Hepatocyte (in vitro differentiated cells): ENCODE measurements at regions not wholly inside any gene's neighbourhood (a gene's known extent, or its start where the extent isn't known, plus 50 kb on each side); places are given as distances from the start of the nearest gene placed in this dataset.

ENCODE experiments used
- EZH2 ChIP-seq: fragments of 200-600 bp; sonication (generic); IDR thresholded peaks from 2 replicates; pipeline ENCODE4 v1.6.1; 2016; ENCODE audit warnings: antibody characterized with exemption, mild to moderate bottlenecking, borderline replicate concordance
- TF ChIP-seq, protein P1 (sequence below): fragments of 200-600 bp; sonication (generic); IDR thresholded peaks from 2 replicates; pipeline ENCODE4 v1.5.1; 2016; ENCODE audit warnings: antibody characterized with exemption, mild to moderate bottlenecking; ENCODE audit not compliant: poor library complexity

GRCh38 chr2:41924024-41924423, 123.8 kb upstream of the PKDCC start:
- no peak for TF ChIP-seq EZH2
- TF ChIP-seq, protein P1, sequence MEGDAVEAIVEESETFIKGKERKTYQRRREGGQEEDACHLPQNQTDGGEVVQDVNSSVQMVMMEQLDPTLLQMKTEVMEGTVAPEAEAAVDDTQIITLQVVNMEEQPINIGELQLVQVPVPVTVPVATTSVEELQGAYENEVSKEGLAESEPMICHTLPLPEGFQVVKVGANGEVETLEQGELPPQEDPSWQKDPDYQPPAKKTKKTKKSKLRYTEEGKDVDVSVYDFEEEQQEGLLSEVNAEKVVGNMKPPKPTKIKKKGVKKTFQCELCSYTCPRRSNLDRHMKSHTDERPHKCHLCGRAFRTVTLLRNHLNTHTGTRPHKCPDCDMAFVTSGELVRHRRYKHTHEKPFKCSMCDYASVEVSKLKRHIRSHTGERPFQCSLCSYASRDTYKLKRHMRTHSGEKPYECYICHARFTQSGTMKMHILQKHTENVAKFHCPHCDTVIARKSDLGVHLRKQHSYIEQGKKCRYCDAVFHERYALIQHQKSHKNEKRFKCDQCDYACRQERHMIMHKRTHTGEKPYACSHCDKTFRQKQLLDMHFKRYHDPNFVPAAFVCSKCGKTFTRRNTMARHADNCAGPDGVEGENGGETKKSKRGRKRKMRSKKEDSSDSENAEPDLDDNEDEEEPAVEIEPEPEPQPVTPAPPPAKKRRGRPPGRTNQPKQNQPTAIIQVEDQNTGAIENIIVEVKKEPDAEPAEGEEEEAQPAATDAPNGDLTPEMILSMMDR, result no peak
